GM18508 (cell line): ENCODE measurements at regions not wholly inside any gene's neighbourhood (a gene's known extent, or its start where the extent isn't known, plus 50 kb on each side); places are given as distances from the start of the nearest gene placed in this dataset.
"Not testable (repeated sequence)": the region's sequence is repeated elsewhere in the genome, so short reads cannot be mapped to it uniquely, and the experiment has no call there.

Experiments
- ATAC-seq: cut with Tn5 transposase; IDR thresholded peaks from one replicate; pipeline ENCODE4 v1.9.1; 2021; ENCODE audit warnings: moderate number of reproducible peaks; ENCODE audit not compliant: insufficient read depth, unreplicated experiment

GRCh38 chr3:150270883-150271590 is 137.1 kb upstream of the TSC22D2 start:
- ATAC-seq, result no peak

- ATAC-seq, result not testable (repeated sequence)
Observed at GRCh38 chr3:150270444-150270843, 137.7 kb upstream of the TSC22D2 start.

GRCh38 chr3:150269526-150269925 is 138.6 kb upstream of the TSC22D2 start:
- ATAC-seq, result no peak

GRCh38 chr3:150268426-150269391 is 139.4 kb upstream of the TSC22D2 start:
- no peak for ATAC-seq

GRCh38 chr3:150267288-150267687 is 140.8 kb upstream of the TSC22D2 start:
- ATAC-seq, result no peak

GRCh38 chr3:150265305-150265704 is 142.8 kb upstream of the TSC22D2 start:
- ATAC-seq, result no peak

GRCh38 chr3:150264561-150265279 is 143.4 kb upstream of the TSC22D2 start:
- no peak for ATAC-seq

GRCh38 chr3:150261958-150262357 is 146.1 kb upstream of the TSC22D2 start:
- no peak for ATAC-seq

- no peak for ATAC-seq
Observed at GRCh38 chr3:150261418-150261817, 146.7 kb upstream of the TSC22D2 start.

GRCh38 chr3:150260398-150260710 is 147.7 kb upstream of the TSC22D2 start:
- ATAC-seq, result no peak

- no peak for ATAC-seq
Observed at GRCh38 chr3:150259526-150260397, 148.3 kb upstream of the TSC22D2 start.

- no peak for ATAC-seq
Observed at GRCh38 chr3:150256782-150257181, 151.3 kb upstream of the TSC22D2 start.

- ATAC-seq, result no peak
Observed at GRCh38 chr3:150256318-150256717, 151.8 kb upstream of the TSC22D2 start.

- no peak for ATAC-seq
Observed at GRCh38 chr3:150255826-150256225, 152.3 kb upstream of the TSC22D2 start.

- ATAC-seq, result no peak
Observed at GRCh38 chr3:150255413-150255812, 152.7 kb upstream of the TSC22D2 start.

GRCh38 chr3:150254309-150254708 is 153.8 kb upstream of the TSC22D2 start:
- ATAC-seq, result no peak

- no peak for ATAC-seq
Observed at GRCh38 chr3:150253622-150254021, 154.5 kb upstream of the TSC22D2 start.

GRCh38 chr3:150252462-150252861 is 155.6 kb upstream of the TSC22D2 start:
- ATAC-seq, result no peak

- ATAC-seq, result no peak
Observed at GRCh38 chr3:150251187-150252062, 156.7 kb upstream of the TSC22D2 start.
